Liver (tissue), 7 donors: ENCODE measurements at regions not wholly inside any gene's neighbourhood (a gene's known extent, or its start where the extent isn't known, plus 50 kb on each side); places are given as distances from the start of the nearest gene placed in this dataset.

ENCODE experiments used
- DNase-seq: peaks from one replicate; pipeline ENCODE4 v3.0.0-alpha.2; 2017; ENCODE audit warnings: low spot score
- H3K27ac ChIP-seq, 2 donors: one replicate each; pipeline ENCODE4 v1.7.0; 2013; ENCODE audit warnings: inconsistent platforms in 2 of 2, low read length in 2 of 2, control low read depth in 1 of 2, low read depth in 1 of 2, mild to moderate bottlenecking in 1 of 2
- H3K27me3 ChIP-seq, 4 donors: one replicate each; pipeline versions ENCODE4 v1.6.1 to v1.7.0; 2013; ENCODE audit warnings: low read length in 3 of 4, inconsistent platforms in 1 of 4, mild to moderate bottlenecking in 1 of 4, moderate library complexity in 1 of 4; ENCODE audit not compliant: control insufficient read depth in 4 of 4, insufficient read depth in 4 of 4
- H3K36me3 ChIP-seq, 4 donors: one replicate each; pipeline versions ENCODE4 v1.6.1 to v1.7.0; 2013; ENCODE audit warnings: low read length in 3 of 4, mild to moderate bottlenecking in 3 of 4, low read depth in 1 of 4, moderate library complexity in 1 of 4; ENCODE audit not compliant: control insufficient read depth in 4 of 4, insufficient read depth in 3 of 4
- H3K4me1 ChIP-seq, 4 donors: one replicate each; pipeline versions ENCODE4 v1.6.1 to v1.7.0; 2013; ENCODE audit warnings: low read length in 3 of 4, mild to moderate bottlenecking in 3 of 4, moderate library complexity in 1 of 4; ENCODE audit not compliant: control insufficient read depth in 4 of 4, insufficient read depth in 4 of 4
- H3K4me3 ChIP-seq, 3 donors: one replicate each; pipeline versions ENCODE4 v1.6.1 to v1.7.0; 2013; ENCODE audit warnings: low read length in 3 of 3, control low read depth in 1 of 3, low read depth in 1 of 3, mild to moderate bottlenecking in 1 of 3
- H3K9ac ChIP-seq, 2 donors: one replicate each; pipeline ENCODE4 v1.7.0; 2013; ENCODE audit warnings: low read length in 2 of 2, mild to moderate bottlenecking in 2 of 2, moderate library complexity in 2 of 2, control low read depth in 1 of 2, low read depth in 1 of 2
- H3K9me3 ChIP-seq, 4 donors: one replicate each; pipeline versions ENCODE4 v1.6.1 to v1.7.0; 2013; ENCODE audit warnings: low read length in 3 of 4; ENCODE audit not compliant: control insufficient read depth in 4 of 4
- EGR1 ChIP-seq, 2 donors: IDR thresholded peaks; 2 replicates each; pipeline ENCODE4 v1.6.1; 2016 to 2018; ENCODE audit warnings: antibody characterized with exemption in 2 of 2, low read depth in 2 of 2
- FOXA2 ChIP-seq: IDR thresholded peaks from 2 replicates; pipeline ENCODE4 v1.6.1; 2016; ENCODE audit warnings: antibody characterized with exemption
- GABPA ChIP-seq, 2 donors: IDR thresholded peaks in 1 of 2; conservative IDR thresholded peaks in 1 of 2; 2 replicates each; pipeline ENCODE4 v1.6.1; 2016; ENCODE audit warnings: antibody characterized with exemption in 2 of 2, mild to moderate bottlenecking in 1 of 2, moderate library complexity in 1 of 2
- HNF4A ChIP-seq, 2 donors: conservative IDR thresholded peaks; 2 replicates each; pipeline ENCODE4 v1.6.1; 2016; ENCODE audit warnings: antibody characterized with exemption in 2 of 2, mild to moderate bottlenecking in 2 of 2
- HNF4G ChIP-seq: IDR thresholded peaks from 2 replicates; pipeline ENCODE4 v1.6.1; 2016; ENCODE audit warnings: antibody characterized with exemption
- JUND ChIP-seq, 2 donors: IDR thresholded peaks; 2 replicates each; pipeline ENCODE4 v1.6.1; 2016; ENCODE audit warnings: antibody characterized with exemption in 2 of 2
- NR2F2 ChIP-seq: IDR thresholded peaks from 2 replicates; pipeline ENCODE4 v1.6.1; 2016; ENCODE audit warnings: antibody characterized with exemption
- RAD21 ChIP-seq, 2 donors: IDR thresholded peaks; 2 replicates each; pipeline ENCODE4 v1.6.1; 2016; ENCODE audit warnings: antibody characterized with exemption in 2 of 2, mild to moderate bottlenecking in 2 of 2
- RXRA ChIP-seq, 2 donors: IDR thresholded peaks; 2 replicates each; pipeline ENCODE4 v1.6.1; 2017 to 2018; ENCODE audit warnings: antibody characterized with exemption in 2 of 2, mild to moderate bottlenecking in 1 of 2
- SP1 ChIP-seq: IDR thresholded peaks from 2 replicates; pipeline ENCODE4 v1.6.1; 2018; ENCODE audit warnings: antibody characterized with exemption, mild to moderate bottlenecking
- TAF1 ChIP-seq: conservative IDR thresholded peaks from 2 replicates; pipeline ENCODE4 v1.6.1; 2016; ENCODE audit warnings: antibody characterized with exemption, mild to moderate bottlenecking
- YY1 ChIP-seq: IDR thresholded peaks from 2 replicates; pipeline ENCODE4 v1.6.1; 2016; ENCODE audit warnings: antibody characterized with exemption, mild to moderate bottlenecking
- TF ChIP-seq, protein P1 (sequence below): fragments of 150-350 bp; IDR thresholded peaks from 2 replicates; pipeline ENCODE4 v1.5.1; 2017; ENCODE audit warnings: improper control_type of control experiment, low read depth, low read length; ENCODE audit not compliant: missing input control
- TF ChIP-seq, protein P2 (sequence below): IDR thresholded peaks from 2 replicates; pipeline ENCODE4 v1.6.1; 2016; ENCODE audit warnings: antibody characterized with exemption, mild to moderate bottlenecking
- TF ChIP-seq, protein P3 (sequence below): IDR thresholded peaks from 2 replicates; pipeline ENCODE4 v1.6.1; 2016; ENCODE audit warnings: antibody characterized with exemption
- TF ChIP-seq, protein P4 (sequence below): IDR thresholded peaks from 2 replicates; pipeline ENCODE4 v1.6.1; 2016; ENCODE audit warnings: antibody characterized with exemption
- TF ChIP-seq, protein P5 (sequence below): IDR thresholded peaks from 2 replicates; pipeline ENCODE4 v1.6.1; 2016; ENCODE audit warnings: antibody characterized with exemption
- donor health status: healthy.
- donor health status: healthy.
- donor health status: healthy.
- donor health status: healthy.

DNA sequence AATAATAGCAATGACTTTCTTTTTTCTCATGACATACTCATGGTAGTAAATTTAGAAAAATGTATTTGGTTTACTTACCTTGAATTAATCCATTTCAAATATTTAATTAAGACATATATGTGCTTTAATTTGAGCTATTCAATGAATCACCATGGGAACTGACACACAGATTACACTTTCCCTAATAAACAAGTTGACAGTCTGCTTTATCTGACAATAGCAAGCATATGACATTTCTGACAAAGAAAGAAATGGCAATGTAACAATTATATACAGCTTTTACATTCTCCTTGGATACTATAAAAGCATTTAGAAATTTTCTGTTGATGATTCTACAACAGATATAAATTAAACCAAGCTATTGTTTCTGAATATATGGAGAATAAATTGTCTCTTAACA is 382.5 kb downstream of the CYLC2 start:
- Histone ChIP-seq H3K4me3 (no peak overlapping the region), H3K9ac (no peak overlapping the region), H3K27ac (no peak overlapping the region), H3K4me1 (no peaks in the 10 kb centered on the region), H3K27me3 (no peaks in the 10 kb centered on the region), H3K36me3 (no peaks in the 10 kb centered on the region), H3K9me3 (no peaks in the 10 kb centered on the region)
- TF ChIP-seq, protein P1, sequence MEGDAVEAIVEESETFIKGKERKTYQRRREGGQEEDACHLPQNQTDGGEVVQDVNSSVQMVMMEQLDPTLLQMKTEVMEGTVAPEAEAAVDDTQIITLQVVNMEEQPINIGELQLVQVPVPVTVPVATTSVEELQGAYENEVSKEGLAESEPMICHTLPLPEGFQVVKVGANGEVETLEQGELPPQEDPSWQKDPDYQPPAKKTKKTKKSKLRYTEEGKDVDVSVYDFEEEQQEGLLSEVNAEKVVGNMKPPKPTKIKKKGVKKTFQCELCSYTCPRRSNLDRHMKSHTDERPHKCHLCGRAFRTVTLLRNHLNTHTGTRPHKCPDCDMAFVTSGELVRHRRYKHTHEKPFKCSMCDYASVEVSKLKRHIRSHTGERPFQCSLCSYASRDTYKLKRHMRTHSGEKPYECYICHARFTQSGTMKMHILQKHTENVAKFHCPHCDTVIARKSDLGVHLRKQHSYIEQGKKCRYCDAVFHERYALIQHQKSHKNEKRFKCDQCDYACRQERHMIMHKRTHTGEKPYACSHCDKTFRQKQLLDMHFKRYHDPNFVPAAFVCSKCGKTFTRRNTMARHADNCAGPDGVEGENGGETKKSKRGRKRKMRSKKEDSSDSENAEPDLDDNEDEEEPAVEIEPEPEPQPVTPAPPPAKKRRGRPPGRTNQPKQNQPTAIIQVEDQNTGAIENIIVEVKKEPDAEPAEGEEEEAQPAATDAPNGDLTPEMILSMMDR: no peak
- TF ChIP-seq NR2F2 (no peak), YY1 (no peak), SP1 (no peak), EGR1 (IDR thresholded peaks at IDR 0.05; ENCODE audit: low read depth in 2 of 2) (no peak), HNF4A (conservative IDR thresholded peaks at IDR 0.05) (no peak), TAF1 (no peak), RAD21 (IDR thresholded peaks at IDR 0.05) (no peak), GABPA (IDR thresholded peaks at IDR 0.05 in 1 of 2, conservative IDR thresholded peaks at IDR 0.05 in 1 of 2) (no peak), JUND (IDR thresholded peaks at IDR 0.05) (no peak), HNF4G (no peak), FOXA2 (no peak), RXRA (IDR thresholded peaks at IDR 0.05) (no peak)
- TF ChIP-seq, protein P2, sequence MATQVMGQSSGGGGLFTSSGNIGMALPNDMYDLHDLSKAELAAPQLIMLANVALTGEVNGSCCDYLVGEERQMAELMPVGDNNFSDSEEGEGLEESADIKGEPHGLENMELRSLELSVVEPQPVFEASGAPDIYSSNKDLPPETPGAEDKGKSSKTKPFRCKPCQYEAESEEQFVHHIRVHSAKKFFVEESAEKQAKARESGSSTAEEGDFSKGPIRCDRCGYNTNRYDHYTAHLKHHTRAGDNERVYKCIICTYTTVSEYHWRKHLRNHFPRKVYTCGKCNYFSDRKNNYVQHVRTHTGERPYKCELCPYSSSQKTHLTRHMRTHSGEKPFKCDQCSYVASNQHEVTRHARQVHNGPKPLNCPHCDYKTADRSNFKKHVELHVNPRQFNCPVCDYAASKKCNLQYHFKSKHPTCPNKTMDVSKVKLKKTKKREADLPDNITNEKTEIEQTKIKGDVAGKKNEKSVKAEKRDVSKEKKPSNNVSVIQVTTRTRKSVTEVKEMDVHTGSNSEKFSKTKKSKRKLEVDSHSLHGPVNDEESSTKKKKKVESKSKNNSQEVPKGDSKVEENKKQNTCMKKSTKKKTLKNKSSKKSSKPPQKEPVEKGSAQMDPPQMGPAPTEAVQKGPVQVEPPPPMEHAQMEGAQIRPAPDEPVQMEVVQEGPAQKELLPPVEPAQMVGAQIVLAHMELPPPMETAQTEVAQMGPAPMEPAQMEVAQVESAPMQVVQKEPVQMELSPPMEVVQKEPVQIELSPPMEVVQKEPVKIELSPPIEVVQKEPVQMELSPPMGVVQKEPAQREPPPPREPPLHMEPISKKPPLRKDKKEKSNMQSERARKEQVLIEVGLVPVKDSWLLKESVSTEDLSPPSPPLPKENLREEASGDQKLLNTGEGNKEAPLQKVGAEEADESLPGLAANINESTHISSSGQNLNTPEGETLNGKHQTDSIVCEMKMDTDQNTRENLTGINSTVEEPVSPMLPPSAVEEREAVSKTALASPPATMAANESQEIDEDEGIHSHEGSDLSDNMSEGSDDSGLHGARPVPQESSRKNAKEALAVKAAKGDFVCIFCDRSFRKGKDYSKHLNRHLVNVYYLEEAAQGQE: no peak
- TF ChIP-seq, protein P3, sequence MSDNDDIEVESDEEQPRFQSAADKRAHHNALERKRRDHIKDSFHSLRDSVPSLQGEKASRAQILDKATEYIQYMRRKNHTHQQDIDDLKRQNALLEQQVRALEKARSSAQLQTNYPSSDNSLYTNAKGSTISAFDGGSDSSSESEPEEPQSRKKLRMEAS: no peak
- TF ChIP-seq, protein P4, sequence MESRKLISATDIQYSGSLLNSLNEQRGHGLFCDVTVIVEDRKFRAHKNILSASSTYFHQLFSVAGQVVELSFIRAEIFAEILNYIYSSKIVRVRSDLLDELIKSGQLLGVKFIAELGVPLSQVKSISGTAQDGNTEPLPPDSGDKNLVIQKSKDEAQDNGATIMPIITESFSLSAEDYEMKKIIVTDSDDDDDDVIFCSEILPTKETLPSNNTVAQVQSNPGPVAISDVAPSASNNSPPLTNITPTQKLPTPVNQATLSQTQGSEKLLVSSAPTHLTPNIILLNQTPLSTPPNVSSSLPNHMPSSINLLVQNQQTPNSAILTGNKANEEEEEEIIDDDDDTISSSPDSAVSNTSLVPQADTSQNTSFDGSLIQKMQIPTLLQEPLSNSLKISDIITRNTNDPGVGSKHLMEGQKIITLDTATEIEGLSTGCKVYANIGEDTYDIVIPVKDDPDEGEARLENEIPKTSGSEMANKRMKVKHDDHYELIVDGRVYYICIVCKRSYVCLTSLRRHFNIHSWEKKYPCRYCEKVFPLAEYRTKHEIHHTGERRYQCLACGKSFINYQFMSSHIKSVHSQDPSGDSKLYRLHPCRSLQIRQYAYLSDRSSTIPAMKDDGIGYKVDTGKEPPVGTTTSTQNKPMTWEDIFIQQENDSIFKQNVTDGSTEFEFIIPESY: no peak
- TF ChIP-seq, protein P5, sequence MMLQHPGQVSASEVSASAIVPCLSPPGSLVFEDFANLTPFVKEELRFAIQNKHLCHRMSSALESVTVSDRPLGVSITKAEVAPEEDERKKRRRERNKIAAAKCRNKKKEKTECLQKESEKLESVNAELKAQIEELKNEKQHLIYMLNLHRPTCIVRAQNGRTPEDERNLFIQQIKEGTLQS: no peak
- no peak for DNase-seq
